Nephron progenitor cell (in vitro differentiated cells): ENCODE measurements at regions not wholly inside any gene's neighbourhood (a gene's known extent, or its start where the extent isn't known, plus 50 kb on each side); places are given as distances from the start of the nearest gene placed in this dataset.

Experiments used
- DNase-seq: peaks from one replicate; pipeline ENCODE4 v3.0.0; 2021
- H3K27ac Mint-ChIP-seq: 2 replicates; pipeline ENCODE4 v1.8.0; 2021; ENCODE audit warnings: mild to moderate bottlenecking, moderate library complexity, mixed read lengths
- H3K27me3 Mint-ChIP-seq: 2 replicates; pipeline ENCODE4 v1.8.0; 2021; ENCODE audit warnings: mild to moderate bottlenecking, low read depth, mixed read lengths; ENCODE audit not compliant: poor library complexity
- H3K36me3 Mint-ChIP-seq: 2 replicates; pipeline ENCODE4 v1.8.0; 2021; ENCODE audit warnings: low read depth, mixed read lengths
- H3K4me1 Mint-ChIP-seq: 2 replicates; pipeline ENCODE4 v1.8.0; 2021; ENCODE audit warnings: mixed read lengths
- H3K4me3 Mint-ChIP-seq: 2 replicates; pipeline ENCODE4 v1.8.0; 2021; ENCODE audit warnings: mild to moderate bottlenecking, moderate library complexity, mixed read lengths
- H3K9me3 Mint-ChIP-seq: 2 replicates; pipeline ENCODE4 v1.8.0; 2021; ENCODE audit warnings: mild to moderate bottlenecking, moderate library complexity, mixed read lengths
- TF ChIP-seq, protein P1 (sequence below): fragments of 200-600 bp; sonication (generic); IDR thresholded peaks from 2 replicates; pipeline ENCODE4 v1.5.0; 2021; ENCODE audit warnings: antibody characterized with exemption

DNA sequence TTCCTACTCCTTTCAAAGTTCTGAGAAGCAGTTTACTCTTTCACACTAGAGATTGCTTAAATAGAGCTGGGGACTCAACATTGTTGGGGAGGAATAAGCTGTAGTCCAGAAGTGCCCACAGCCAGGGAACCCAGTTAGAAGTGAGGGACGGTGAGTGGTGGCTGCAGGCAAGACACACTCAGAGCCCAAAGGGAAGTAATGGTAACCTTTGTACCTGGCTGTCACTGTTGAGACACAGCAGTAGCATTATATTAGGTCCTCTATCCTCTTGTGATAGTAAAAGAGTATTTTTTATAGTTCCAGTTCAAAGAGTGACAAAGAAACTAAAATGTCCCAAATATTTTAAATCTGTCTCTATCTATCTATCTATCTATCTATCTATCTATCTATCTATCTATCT is 263.3 kb downstream of the TTC6 start:
- Mint-ChIP-seq H3K9me3 (peaks cover 2% of the 10 kb centered on the region), H3K36me3 (no peaks in the 10 kb centered on the region), H3K4me3 (no peak overlapping the region)

DNA sequence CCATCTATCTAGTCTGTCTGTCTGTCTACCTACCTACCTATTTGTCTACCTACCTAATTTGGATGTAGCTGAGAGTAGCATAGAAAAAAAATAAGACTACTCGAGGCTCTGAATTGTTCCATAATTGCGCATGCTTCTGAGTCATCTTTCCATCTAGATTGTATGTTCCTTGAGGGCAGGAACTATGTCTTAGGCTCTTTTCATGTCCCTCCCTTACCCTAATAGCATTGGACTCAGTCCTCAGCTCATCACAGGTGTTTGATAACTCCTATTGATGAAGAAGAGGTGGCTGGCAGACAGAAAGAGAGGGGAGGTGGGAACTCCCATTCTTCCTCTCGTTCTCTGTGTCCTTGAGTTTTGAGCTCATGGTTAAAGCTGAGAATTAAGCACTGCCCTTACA is 263.7 kb downstream of the TTC6 start:
- no peak for DNase-seq
- H3K9me3 Mint-ChIP-seq: peaks cover 4% of the 10 kb centered on the region
- TF ChIP-seq, protein P1, sequence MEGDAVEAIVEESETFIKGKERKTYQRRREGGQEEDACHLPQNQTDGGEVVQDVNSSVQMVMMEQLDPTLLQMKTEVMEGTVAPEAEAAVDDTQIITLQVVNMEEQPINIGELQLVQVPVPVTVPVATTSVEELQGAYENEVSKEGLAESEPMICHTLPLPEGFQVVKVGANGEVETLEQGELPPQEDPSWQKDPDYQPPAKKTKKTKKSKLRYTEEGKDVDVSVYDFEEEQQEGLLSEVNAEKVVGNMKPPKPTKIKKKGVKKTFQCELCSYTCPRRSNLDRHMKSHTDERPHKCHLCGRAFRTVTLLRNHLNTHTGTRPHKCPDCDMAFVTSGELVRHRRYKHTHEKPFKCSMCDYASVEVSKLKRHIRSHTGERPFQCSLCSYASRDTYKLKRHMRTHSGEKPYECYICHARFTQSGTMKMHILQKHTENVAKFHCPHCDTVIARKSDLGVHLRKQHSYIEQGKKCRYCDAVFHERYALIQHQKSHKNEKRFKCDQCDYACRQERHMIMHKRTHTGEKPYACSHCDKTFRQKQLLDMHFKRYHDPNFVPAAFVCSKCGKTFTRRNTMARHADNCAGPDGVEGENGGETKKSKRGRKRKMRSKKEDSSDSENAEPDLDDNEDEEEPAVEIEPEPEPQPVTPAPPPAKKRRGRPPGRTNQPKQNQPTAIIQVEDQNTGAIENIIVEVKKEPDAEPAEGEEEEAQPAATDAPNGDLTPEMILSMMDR: no peak
- no peaks in the 10 kb centered on the region for H3K36me3 Mint-ChIP-seq
- H3K27me3 Mint-ChIP-seq: peaks cover 3% of the 10 kb centered on the region
- no peak overlapping the region for H3K27ac Mint-ChIP-seq
- H3K4me1 Mint-ChIP-seq: no peaks in the 10 kb centered on the region
- no peak overlapping the region for H3K4me3 Mint-ChIP-seq

More for the DNA sequence above, 263.3 kb downstream of the TTC6 start:
- Mint-ChIP-seq H3K27me3 (peaks cover 5% of the 10 kb centered on the region), H3K4me1 (no peaks in the 10 kb centered on the region), H3K27ac (no peak overlapping the region)
- DNase-seq: no peak
- TF ChIP-seq, protein P1: no peak

DNA sequence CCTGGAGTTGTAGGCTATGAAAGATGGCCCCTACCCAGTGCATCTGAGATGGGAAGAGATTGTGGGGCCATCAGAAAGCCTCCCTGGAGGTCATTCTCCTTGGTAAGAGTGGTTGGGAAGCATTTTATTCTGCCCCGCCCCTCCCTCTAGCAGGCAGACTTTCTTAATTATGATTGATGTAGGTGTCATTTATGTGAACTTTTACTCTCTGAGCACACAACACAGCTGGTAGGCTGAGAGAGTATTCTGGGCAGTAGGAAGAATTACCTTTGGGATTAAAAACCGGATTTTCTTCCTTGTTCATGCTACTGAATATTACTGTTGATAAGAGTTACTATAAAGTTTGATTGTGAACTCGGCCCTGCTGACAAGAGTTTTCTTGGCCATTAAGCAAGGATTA is 266.8 kb downstream of the TTC6 start:
- H3K27ac Mint-ChIP-seq: no peak overlapping the region
- no peaks in the 10 kb centered on the region for H3K36me3 Mint-ChIP-seq
- peaks cover 7% of the 10 kb centered on the region for H3K27me3 Mint-ChIP-seq
- DNase-seq: no peak
- no peak overlapping the region for H3K4me3 Mint-ChIP-seq
- TF ChIP-seq, protein P1: no peak
- H3K9me3 Mint-ChIP-seq: peaks cover 4% of the 10 kb centered on the region
- no peaks in the 10 kb centered on the region for H3K4me1 Mint-ChIP-seq

DNA sequence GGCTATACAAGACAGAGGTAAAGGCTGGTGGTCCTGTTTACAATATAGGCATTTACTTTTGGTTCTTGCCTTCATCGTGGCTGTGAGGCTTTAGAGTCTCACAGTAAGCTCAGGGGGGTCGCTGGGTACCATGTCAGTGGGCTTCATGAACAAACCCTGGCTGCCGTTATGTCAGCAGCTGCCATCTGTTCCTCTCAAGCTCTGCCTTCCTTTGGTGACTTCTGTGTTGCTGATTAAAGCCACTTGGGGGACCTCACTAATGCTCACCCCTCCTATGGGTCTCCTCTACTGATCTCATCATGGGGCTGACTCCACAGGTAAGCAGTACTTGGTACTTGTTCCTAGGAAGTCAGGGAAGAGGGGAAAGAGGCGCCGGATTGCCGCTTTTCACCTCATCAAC is 268.7 kb downstream of the TTC6 start:
- Mint-ChIP-seq H3K27me3 (peaks cover 7% of the 10 kb centered on the region), H3K36me3 (no peaks in the 10 kb centered on the region), H3K27ac (no peak overlapping the region), H3K4me1 (no peaks in the 10 kb centered on the region), H3K9me3 (peaks cover 4% of the 10 kb centered on the region), H3K4me3 (no peak overlapping the region)
- TF ChIP-seq, protein P1: no peak
- DNase-seq: no peak

DNA sequence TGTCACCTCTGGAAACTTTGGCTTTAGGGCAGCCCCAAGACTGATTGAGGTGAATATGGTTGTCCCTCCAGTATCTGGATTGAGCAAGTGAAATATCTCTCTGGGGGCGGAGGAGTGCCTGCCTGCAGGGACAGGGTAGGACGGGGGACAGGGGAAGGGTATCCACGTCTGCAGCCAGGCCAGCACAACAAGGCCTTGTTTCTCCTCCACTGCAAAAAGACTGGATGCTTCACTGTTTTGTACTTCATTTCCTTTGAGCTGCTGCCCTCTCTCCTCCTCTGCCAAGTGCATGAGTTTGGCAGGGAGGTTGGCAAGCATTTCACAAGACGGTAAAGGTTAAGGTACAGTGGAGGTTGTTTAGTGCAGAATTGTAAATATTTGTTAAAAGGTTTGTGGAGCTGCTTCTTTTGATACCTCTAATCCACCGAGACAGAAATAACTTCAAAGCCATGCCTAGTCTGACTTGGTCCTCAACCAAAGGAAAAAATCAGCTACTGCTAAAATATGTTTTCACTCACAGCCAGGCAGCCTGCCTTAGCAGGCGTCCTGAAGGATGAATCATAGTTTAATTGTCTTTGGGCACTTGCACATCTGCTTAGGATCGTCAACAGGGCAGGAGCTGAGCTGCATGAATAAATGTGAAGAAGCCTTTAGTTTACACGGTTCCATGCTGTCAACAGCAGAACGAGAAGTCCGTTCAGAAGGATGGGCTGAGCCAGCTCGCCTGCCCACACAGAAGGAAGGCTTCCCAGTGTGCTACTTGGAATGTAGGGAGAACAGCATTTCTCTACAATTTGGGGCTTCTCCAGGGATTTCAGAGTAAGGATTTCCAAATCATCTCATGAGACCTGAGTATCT is 269.7 kb downstream of the TTC6 start:
- no peak for DNase-seq
- no peaks in the 10 kb centered on the region for H3K4me1 Mint-ChIP-seq

More for the DNA sequence above, 269.7 kb downstream of the TTC6 start:
- TF ChIP-seq, protein P1: no peak
- Mint-ChIP-seq H3K4me3 (no peak overlapping the region), H3K9me3 (peaks cover 4% of the 10 kb centered on the region), H3K36me3 (no peaks in the 10 kb centered on the region), H3K27me3 (peaks cover 12% of the 10 kb centered on the region), H3K27ac (no peak overlapping the region)
